ENCODE measurements at regions not wholly inside any gene's neighbourhood (a gene's known extent, or its start where the extent isn't known, plus 50 kb on each side); places are given as distances from the start of the nearest gene placed in this dataset.

GRCh38 chr14:98074111-98074510, 1197.9 kb downstream of the BCL11B start:
- Histone ChIP-seq H3K27ac (no peak overlapping the region), H3K4me2 (ENCODE audit: low read length) (no peak overlapping the region), H3K9me3 (ENCODE audit: control insufficient read depth, low read length) (no peaks in the 10 kb centered on the region), H3K4me3 (ENCODE audit: low read depth, low read length) (no peak overlapping the region), H3K79me2 (no peaks in the 10 kb centered on the region), H3K36me3 (ENCODE audit: control insufficient read depth, insufficient read depth, low read length) (no peaks in the 10 kb centered on the region), H3K27me3 (ENCODE audit: control insufficient read depth, insufficient read depth, low read length) (no peaks in the 10 kb centered on the region), H2AFZ (no peak overlapping the region), H3K9ac (no peak overlapping the region), H3K4me1 (no peaks in the 10 kb centered on the region)
- no peak for TF ChIP-seq CTCF (IDR thresholded peaks at IDR 0.05)

GRCh38 chr14:98077176-98077575, 1194.8 kb downstream of the BCL11B start:
- no peaks in the 10 kb centered on the region for H3K27me3 ChIP-seq (ENCODE audit: control insufficient read depth, insufficient read depth, low read length)
- no peak overlapping the region for H3K27ac ChIP-seq
- TF ChIP-seq CTCF (IDR thresholded peaks at IDR 0.05), result no peak

GRCh38 chr14:98082833-98083232, 1189.2 kb downstream of the BCL11B start:
- Histone ChIP-seq H3K36me3 (ENCODE audit: control insufficient read depth, insufficient read depth, low read length) (no peaks in the 10 kb centered on the region), H2AFZ (no peak overlapping the region), H3K9me3 (ENCODE audit: control insufficient read depth, low read length) (no peaks in the 10 kb centered on the region), H3K4me2 (ENCODE audit: low read length) (no peak overlapping the region), H3K9ac (no peak overlapping the region), H3K79me2 (no peaks in the 10 kb centered on the region), H3K4me3 (ENCODE audit: low read depth, low read length) (no peak overlapping the region), H3K27ac (no peak overlapping the region), H3K27me3 (ENCODE audit: control insufficient read depth, insufficient read depth, low read length) (no peaks in the 10 kb centered on the region), H3K4me1 (no peaks in the 10 kb centered on the region)
- TF ChIP-seq CTCF (IDR thresholded peaks at IDR 0.05), result no peak

More at GRCh38 chr14:98077176-98077575, 1194.8 kb downstream of the BCL11B start:
- H3K9me3 ChIP-seq (ENCODE audit: control insufficient read depth, low read length), result no peaks in the 10 kb centered on the region
- no peak overlapping the region for H2AFZ ChIP-seq
- H3K79me2 ChIP-seq, result no peaks in the 10 kb centered on the region
- H3K9ac ChIP-seq, result no peak overlapping the region
- no peaks in the 10 kb centered on the region for H3K36me3 ChIP-seq (ENCODE audit: control insufficient read depth, insufficient read depth, low read length)
- H3K4me3 ChIP-seq (ENCODE audit: low read depth, low read length), result no peak overlapping the region
- H3K4me2 ChIP-seq (ENCODE audit: low read length), result no peak overlapping the region
- H3K4me1 ChIP-seq, result no peaks in the 10 kb centered on the region

GRCh38 chr14:98085751-98086150, 1186.2 kb downstream of the BCL11B start:
- Histone ChIP-seq H3K4me2 (ENCODE audit: low read length) (no peak overlapping the region), H3K36me3 (ENCODE audit: control insufficient read depth, insufficient read depth, low read length) (no peaks in the 10 kb centered on the region), H3K27ac (no peak overlapping the region), H3K4me3 (ENCODE audit: low read depth, low read length) (no peak overlapping the region), H3K79me2 (no peaks in the 10 kb centered on the region), H3K4me1 (no peaks in the 10 kb centered on the region), H3K9me3 (ENCODE audit: control insufficient read depth, low read length) (no peaks in the 10 kb centered on the region), H3K9ac (no peak overlapping the region), H3K27me3 (ENCODE audit: control insufficient read depth, insufficient read depth, low read length) (no peaks in the 10 kb centered on the region), H2AFZ (no peak overlapping the region)
- no peak for TF ChIP-seq CTCF (IDR thresholded peaks at IDR 0.05)

- Histone ChIP-seq H3K36me3 (ENCODE audit: control insufficient read depth, insufficient read depth, low read length) (no peaks in the 10 kb centered on the region), H3K27me3 (ENCODE audit: control insufficient read depth, insufficient read depth, low read length) (no peaks in the 10 kb centered on the region), H3K9me3 (ENCODE audit: control insufficient read depth, low read length) (no peaks in the 10 kb centered on the region), H3K4me3 (ENCODE audit: low read depth, low read length) (no peak overlapping the region), H2AFZ (no peak overlapping the region), H3K79me2 (no peaks in the 10 kb centered on the region), H3K27ac (no peak overlapping the region), H3K9ac (no peak overlapping the region), H3K4me2 (ENCODE audit: low read length) (no peak overlapping the region), H3K4me1 (no peaks in the 10 kb centered on the region)
- no peak for TF ChIP-seq CTCF (IDR thresholded peaks at IDR 0.05)
Measured at GRCh38 chr14:98093111-98093510, 1178.9 kb downstream of the BCL11B start.
